Peyer's patch (tissue), 4 donors: ENCODE measurements at regions not wholly inside any gene's neighbourhood (a gene's known extent, or its start where the extent isn't known, plus 50 kb on each side); places are given as distances from the start of the nearest gene placed in this dataset.

Source experiments
- CTCF ChIP-seq, 6 experiments: fragments of 450-650 bp in 4 of 6; fragments of 200-600 bp in 2 of 6; sonication (generic) in 1 of 6; IDR thresholded peaks; one replicate each; pipeline ENCODE4 v1.5.1; 2017 to 2019; ENCODE audit warnings: antibody characterized with exemption in 6 of 6, mild to moderate bottlenecking in 3 of 6, moderate library complexity in 1 of 6
- POLR2A ChIP-seq, 2 donors: fragments of 450-650 bp; IDR thresholded peaks; one replicate each; pipeline ENCODE4 v1.5.1; 2017; ENCODE audit warnings: antibody characterized with exemption in 2 of 2, mild to moderate bottlenecking in 2 of 2, moderate library complexity in 2 of 2

- TF ChIP-seq CTCF (IDR thresholded peaks at IDR 0.05) (no peak), POLR2A (IDR thresholded peaks at IDR 0.05) (no peak)
Observed at GRCh38 chr10:120172356-120172755, 279.8 kb downstream of the SEC23IP start.
